GM12878 (cell line): ENCODE measurements at regions not wholly inside any gene's neighbourhood (a gene's known extent, or its start where the extent isn't known, plus 50 kb on each side); places are given as distances from the start of the nearest gene placed in this dataset.

Experiments
- CTCF ChIP-seq, 3 experiments: IDR thresholded peaks in 2 of 3; conservative IDR thresholded peaks in 1 of 3; 2 replicates each; pipeline ENCODE4 v1.5.1; 2011; ENCODE audit warnings: low read depth in 3 of 3, low read length in 3 of 3, mild to moderate bottlenecking in 3 of 3, control low read depth in 2 of 3, moderate library complexity in 2 of 3, inconsistent platforms in 1 of 3, mixed read lengths in 1 of 3; ENCODE audit not compliant: control insufficient read depth in 2 of 3, insufficient read depth in 1 of 3; ENCODE audit errors: extremely low read depth in 1 of 3
- EGR1 ChIP-seq, 2 experiments: IDR thresholded peaks; 1 replicate in 1 of 2; 2 replicates in 1 of 2; pipeline ENCODE4 v1.6.1; 2011 to 2012; ENCODE audit warnings: low read depth in 2 of 2, low read length in 2 of 2, borderline replicate concordance in 1 of 2, mild to moderate bottlenecking in 1 of 2, moderate library complexity in 1 of 2
- EZH2 ChIP-seq: IDR thresholded peaks from 2 replicates; pipeline ENCODE4 v1.6.1; 2012; ENCODE audit warnings: low read depth, mild to moderate bottlenecking, control low read depth, inconsistent platforms, low read length, borderline replicate concordance; ENCODE audit not compliant: control insufficient read depth
- PBX3 ChIP-seq: IDR thresholded peaks from 2 replicates; pipeline ENCODE4 v1.6.1; 2011; ENCODE audit warnings: mild to moderate bottlenecking, low read depth, low read length, moderate library complexity; ENCODE audit not compliant: insufficient replicate concordance
- POLR2A ChIP-seq: IDR thresholded peaks from 2 replicates; pipeline ENCODE4 v1.6.1; 2011; ENCODE audit warnings: low read depth, mild to moderate bottlenecking, low read length
- RCOR1 ChIP-seq: conservative IDR thresholded peaks from 2 replicates; pipeline ENCODE4 v1.6.1; 2012; ENCODE audit warnings: low read depth, low read length, improper control_type of control experiment
- USF2 ChIP-seq: IDR thresholded peaks from 2 replicates; pipeline ENCODE4 v1.6.1; 2011; ENCODE audit warnings: low read depth, low read length, improper control_type of control experiment, borderline replicate concordance

GRCh38 chr1:165112260-165112659 is 244.3 kb downstream of the LMX1A start:
- TF ChIP-seq POLR2A: no peak
- no peak for TF ChIP-seq EGR1 (IDR thresholded peaks at IDR 0.05; ENCODE audit: borderline replicate concordance in 1 of 2, low read depth in 2 of 2, low read length in 2 of 2)
- TF ChIP-seq EZH2: no peak
- no peak for TF ChIP-seq PBX3
- no peak for TF ChIP-seq USF2
- TF ChIP-seq CTCF (IDR thresholded peaks at IDR 0.05 in 2 of 3, conservative IDR thresholded peaks at IDR 0.05 in 1 of 3; ENCODE audit: control insufficient read depth in 2 of 3, extremely low read depth in 1 of 3, insufficient read depth in 1 of 3, low read depth in 3 of 3, low read length in 3 of 3): no peak
- TF ChIP-seq RCOR1: no peak
